ENCODE measurements at regions not wholly inside any gene's neighbourhood (a gene's known extent, or its start where the extent isn't known, plus 50 kb on each side); places are given as distances from the start of the nearest gene placed in this dataset.

DNA sequence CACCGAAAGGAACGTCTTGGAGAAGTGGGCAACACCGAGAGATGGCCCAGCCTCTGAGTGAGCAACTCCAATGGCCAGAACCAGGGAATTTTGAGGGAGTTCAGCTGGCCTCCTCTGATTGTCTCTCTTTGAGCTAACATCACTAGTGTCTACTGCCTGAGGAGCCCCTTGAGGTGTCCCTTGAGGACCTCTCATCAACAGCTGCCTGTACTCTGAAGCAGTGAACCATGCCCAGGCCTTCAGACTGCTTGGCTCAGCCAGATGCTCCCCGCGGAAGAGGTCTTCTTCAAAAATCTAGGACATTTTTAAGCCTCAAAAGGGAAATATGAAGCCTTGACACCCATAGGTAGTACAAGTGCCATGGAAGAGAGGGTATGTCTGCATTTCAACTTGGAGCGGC, 430.4 kb downstream of the TXNL1 start:
- TF ChIP-seq POLR2AphosphoS5 (IDR thresholded peaks at IDR 0.05) = no peak
- TF ChIP-seq CTCF (IDR thresholded peaks at IDR 0.05) = no peak
- TF ChIP-seq POLR2A (IDR thresholded peaks at IDR 0.05; ENCODE audit: low read depth) = no peak
- no peak for TF ChIP-seq EP300 (IDR thresholded peaks at IDR 0.05)
